GM21390 (cell line): ENCODE measurements at regions not wholly inside any gene's neighbourhood (a gene's known extent, or its start where the extent isn't known, plus 50 kb on each side); places are given as distances from the start of the nearest gene placed in this dataset.

Experiments used
- ATAC-seq: cut with Tn5 transposase; IDR thresholded peaks from one replicate; pipeline ENCODE4 v1.9.1; 2021; ENCODE audit not compliant: unreplicated experiment

GRCh38 chr2:125455110-125455509 lies 1200.8 kb upstream of the GYPC start:
- peak; percentile 45 for ATAC-seq

- ATAC-seq = no peak
These were observed 1199.1 kb upstream of the GYPC start for GRCh38 chr2:125456693-125457363.

GRCh38 chr2:125471963-125472362 lies 1184.0 kb upstream of the GYPC start:
- peak; percentile 69 for ATAC-seq

GRCh38 chr2:125479143-125479636 lies 1176.8 kb upstream of the GYPC start:
- no peak for ATAC-seq

GRCh38 chr2:125490308-125490707 lies 1165.7 kb upstream of the GYPC start:
- no peak for ATAC-seq

GRCh38 chr2:125491663-125492062 lies 1164.3 kb upstream of the GYPC start:
- ATAC-seq = no peak

- ATAC-seq = no peak
These were observed 1143.6 kb upstream of the GYPC start for GRCh38 chr2:125512313-125512712.

- ATAC-seq = no peak
These were observed 1139.4 kb upstream of the GYPC start for GRCh38 chr2:125516496-125517109.

GRCh38 chr2:125526093-125526492 lies 1129.9 kb upstream of the GYPC start:
- ATAC-seq = no peak

GRCh38 chr2:125535089-125535488 lies 1120.9 kb upstream of the GYPC start:
- no peak for ATAC-seq

GRCh38 chr2:125543968-125544514 lies 1111.9 kb upstream of the GYPC start:
- no peak for ATAC-seq

GRCh38 chr2:125553768-125554167 lies 1102.2 kb upstream of the GYPC start:
- ATAC-seq = no peak

GRCh38 chr2:125554956-125555355 lies 1101.0 kb upstream of the GYPC start:
- no peak for ATAC-seq

- ATAC-seq = no peak
These were observed 1096.8 kb upstream of the GYPC start for GRCh38 chr2:125559186-125559585.

GRCh38 chr2:125560855-125561254 lies 1095.1 kb upstream of the GYPC start:
- no peak for ATAC-seq

- ATAC-seq = no peak
These were observed 1094.7 kb upstream of the GYPC start for GRCh38 chr2:125561302-125561701.

GRCh38 chr2:125562924-125563323 lies 1093.0 kb upstream of the GYPC start:
- no peak for ATAC-seq

GRCh38 chr2:125564471-125564870 lies 1091.5 kb upstream of the GYPC start:
- no peak for ATAC-seq

GRCh38 chr2:125566422-125566821 lies 1089.5 kb upstream of the GYPC start:
- no peak for ATAC-seq

- no peak for ATAC-seq
These were observed 1088.9 kb upstream of the GYPC start for GRCh38 chr2:125567100-125567499.

- ATAC-seq = no peak
These were observed 1083.3 kb upstream of the GYPC start for GRCh38 chr2:125572660-125573059.

- no peak for ATAC-seq
These were observed 1082.5 kb upstream of the GYPC start for GRCh38 chr2:125573432-125573831.
